ENCODE measurements at regions not wholly inside any gene's neighbourhood (a gene's known extent, or its start where the extent isn't known, plus 50 kb on each side); places are given as distances from the start of the nearest gene placed in this dataset.

DNA sequence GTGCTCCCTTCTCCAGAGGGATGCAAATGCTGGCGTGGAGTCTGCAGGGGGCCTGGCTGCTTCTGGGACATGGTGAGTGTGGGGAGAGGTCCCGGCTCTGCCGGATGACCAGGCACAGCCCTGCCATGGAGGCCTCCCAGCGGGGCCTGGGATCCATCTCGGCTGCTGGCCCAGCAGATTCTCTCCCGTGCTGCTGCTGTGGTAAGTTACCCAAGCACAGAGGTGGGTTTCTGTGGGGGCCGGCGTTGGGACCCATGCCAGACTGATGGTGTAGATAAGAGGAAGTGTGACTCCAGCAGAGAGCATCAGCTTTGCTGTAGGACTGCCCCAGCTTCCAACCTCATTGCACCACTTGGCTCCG lies 147.5 kb upstream of the B3GAT1 start:
- no peak for TF ChIP-seq JUND (IDR thresholded peaks at IDR 0.05; ENCODE audit: low read depth)
- in situ Hi-C loops (cut with HindIII; ENCODE audit: low pct_unique_long_range_greater_than_20kb, low sequenced_read_pairs): no loop called here
- DNase-seq (ENCODE audit: low read depth in 1 of 2, low spot score in 1 of 2): no peak

DNA sequence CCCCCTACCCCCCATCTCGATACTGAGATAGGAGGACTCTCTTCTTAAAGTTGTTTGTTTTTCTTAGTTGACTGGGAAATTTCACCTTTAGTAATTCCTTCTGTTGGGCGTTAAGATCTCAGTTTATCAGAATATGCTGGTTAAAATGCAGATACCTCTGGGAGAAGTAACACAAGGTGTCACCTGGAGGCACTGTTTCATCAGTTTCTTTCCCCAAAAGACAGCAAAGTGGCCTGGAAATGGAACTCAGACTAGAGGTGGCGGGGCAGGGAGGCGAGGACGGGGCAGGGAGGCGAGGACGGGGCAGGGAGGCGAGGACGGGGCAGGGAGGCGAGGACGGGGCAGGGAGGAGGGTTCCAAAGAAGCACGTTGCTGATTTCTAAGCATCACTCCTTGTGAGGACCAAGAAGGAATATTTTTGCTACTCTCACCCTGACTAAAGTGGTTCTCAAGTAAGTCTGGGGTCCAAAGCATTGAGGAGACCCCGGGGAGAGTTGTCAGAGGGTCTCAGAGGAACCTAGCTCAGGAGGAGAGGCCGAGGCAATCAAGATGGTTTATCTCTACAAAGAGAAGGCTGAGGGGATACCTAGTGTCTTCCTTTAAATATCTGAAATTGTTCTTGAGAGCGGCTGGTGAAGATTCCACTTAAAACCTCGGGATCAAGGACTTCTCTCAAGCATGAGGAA lies 147.0 kb upstream of the B3GAT1 start:
- in situ Hi-C loops (cut with HindIII; ENCODE audit: low pct_unique_long_range_greater_than_20kb, low sequenced_read_pairs): no loop called here
- DNase-seq (ENCODE audit: low read depth in 1 of 2, low spot score in 1 of 2): no peak
- no peak for TF ChIP-seq JUND (IDR thresholded peaks at IDR 0.05; ENCODE audit: low read depth)

DNA sequence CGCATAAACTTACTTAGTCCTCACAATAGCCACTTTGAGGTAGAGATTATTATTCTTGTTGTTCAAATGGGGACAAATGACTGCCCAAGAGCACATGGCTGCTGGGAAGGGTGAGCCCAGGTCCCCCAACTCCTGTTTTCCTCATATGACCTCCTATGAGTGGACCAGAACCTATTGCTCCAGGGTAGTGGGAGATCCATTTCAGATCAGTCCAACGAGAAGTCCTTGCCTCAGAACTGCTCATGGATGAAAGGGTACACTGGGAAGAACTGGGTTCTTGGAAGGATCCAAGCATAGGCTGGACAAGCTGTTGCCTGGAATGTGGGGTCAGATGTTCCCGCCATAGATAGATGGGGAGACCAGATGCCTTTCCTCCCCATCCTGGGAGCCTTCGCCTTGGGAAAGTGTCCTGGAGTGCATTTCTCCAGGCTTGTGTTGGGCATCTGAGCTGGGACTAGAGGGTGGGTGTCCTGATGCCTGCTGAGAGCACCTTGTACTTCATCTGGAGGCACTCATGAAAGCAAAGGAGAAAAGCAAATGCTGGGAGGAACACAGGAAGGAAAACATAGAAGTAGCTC lies 146.3 kb upstream of the B3GAT1 start:
- no peak for TF ChIP-seq JUND (IDR thresholded peaks at IDR 0.05; ENCODE audit: low read depth)
- no peak for DNase-seq (ENCODE audit: low read depth in 1 of 2, low spot score in 1 of 2)
- in situ Hi-C loops (cut with HindIII; ENCODE audit: low pct_unique_long_range_greater_than_20kb, low sequenced_read_pairs): no loop called here

DNA sequence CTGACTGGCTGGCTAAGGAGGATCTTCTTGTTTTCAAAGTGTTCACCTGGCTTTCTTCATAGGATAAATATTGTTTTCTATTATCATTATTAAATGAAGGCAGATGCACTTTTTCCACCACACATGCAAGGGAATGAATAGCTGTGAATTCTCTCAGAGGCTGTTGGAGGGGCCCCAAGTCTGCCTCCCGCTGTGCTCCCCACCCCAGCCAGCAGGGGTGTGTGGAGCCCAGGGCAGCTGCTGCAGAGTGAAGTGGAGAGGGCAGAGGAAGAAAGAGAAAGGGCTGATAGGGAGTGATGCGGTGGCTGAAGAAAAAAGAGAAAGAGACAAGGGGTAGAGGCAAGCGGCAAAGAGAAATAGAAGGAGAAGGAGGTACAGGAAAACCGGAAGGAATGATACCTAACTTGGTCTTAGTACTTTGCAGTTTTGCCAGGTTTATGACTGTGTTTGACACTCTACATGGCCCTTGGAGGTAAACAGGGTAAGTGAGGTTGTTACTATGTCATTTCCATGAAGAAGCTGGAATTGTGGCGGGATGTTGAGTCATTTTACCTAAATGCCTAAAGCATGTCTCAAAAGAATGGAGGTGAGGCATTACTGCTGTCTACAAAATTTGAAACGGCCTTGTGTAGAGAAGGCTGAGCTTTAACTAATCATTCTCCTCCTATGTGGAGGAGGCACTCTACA lies 145.7 kb upstream of the B3GAT1 start:
- DNase-seq (ENCODE audit: low read depth in 1 of 2, low spot score in 1 of 2): no peak
- TF ChIP-seq JUND (IDR thresholded peaks at IDR 0.05; ENCODE audit: low read depth): no peak
- in situ Hi-C loops (cut with HindIII; ENCODE audit: low pct_unique_long_range_greater_than_20kb, low sequenced_read_pairs): no loop called here

DNA sequence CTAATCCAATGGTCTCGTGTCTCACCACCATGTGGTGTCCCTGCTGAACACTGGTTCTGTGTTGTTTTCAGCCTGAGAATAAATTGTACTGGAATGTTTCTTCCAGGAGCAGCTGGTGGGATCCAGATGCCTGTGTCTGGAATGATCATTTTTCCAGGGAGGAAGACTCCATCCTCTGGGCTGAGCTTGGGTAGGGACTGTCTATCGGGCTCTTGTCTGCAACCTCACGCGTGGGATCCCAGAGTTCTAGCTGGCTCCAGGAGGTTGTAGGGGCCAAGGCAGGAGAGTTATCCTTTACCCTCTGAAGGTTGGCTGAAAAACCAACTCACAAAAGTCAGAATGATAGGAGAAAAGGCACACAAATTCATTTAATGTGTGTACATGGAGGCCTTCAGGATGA lies 144.1 kb upstream of the B3GAT1 start:
- no peak for TF ChIP-seq JUND (IDR thresholded peaks at IDR 0.05; ENCODE audit: low read depth)
- in situ Hi-C loops (cut with HindIII; ENCODE audit: low pct_unique_long_range_greater_than_20kb, low sequenced_read_pairs): no loop called here

DNA sequence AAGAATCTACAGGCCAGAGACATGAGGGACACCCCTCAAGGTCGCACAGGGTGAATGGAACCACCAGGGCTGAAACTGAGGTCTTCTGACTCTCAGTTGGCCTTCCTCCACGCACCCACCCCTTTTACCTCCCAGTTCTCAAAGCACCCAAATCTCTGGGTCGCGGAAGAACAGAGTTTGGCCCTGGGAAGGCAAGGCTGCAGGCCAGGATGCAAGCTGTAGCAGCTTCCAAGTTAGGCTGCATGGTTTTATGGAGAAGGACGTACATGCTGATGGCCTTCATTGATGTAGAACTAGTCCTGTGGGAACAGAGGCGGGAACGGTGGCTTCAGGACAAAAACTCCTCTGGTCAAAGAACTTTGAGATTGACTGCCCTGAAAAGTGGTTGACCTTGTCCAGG lies 143.5 kb upstream of the B3GAT1 start:
- TF ChIP-seq JUND (IDR thresholded peaks at IDR 0.05; ENCODE audit: low read depth): no peak
- in situ Hi-C loops (cut with HindIII; ENCODE audit: low pct_unique_long_range_greater_than_20kb, low sequenced_read_pairs): no loop called here
- DNase-seq (ENCODE audit: low read depth in 1 of 2, low spot score in 1 of 2): no peak

More for the DNA sequence above, 144.1 kb upstream of the B3GAT1 start:
- DNase-seq (ENCODE audit: low read depth in 1 of 2, low spot score in 1 of 2): no peak

DNA sequence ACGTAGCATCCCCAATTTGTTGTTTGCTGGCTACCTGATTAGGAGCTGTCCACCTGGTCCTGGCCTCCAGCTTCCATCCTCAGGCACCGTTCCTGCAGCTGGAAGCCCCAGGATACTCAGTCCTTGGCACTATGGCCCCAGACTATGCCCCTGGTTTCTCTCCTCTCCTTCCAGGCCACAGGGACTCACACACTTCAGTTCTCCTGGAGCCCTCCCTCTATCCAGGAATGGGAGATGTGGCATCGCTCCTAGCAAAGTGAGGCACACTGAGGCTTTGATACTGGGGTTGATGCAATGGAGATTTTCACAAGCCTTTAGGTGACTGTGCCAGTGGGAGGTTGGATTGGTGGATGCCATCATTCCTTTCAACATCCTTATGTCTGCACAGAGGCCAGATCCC lies 142.8 kb upstream of the B3GAT1 start:
- no peak for DNase-seq (ENCODE audit: low read depth in 1 of 2, low spot score in 1 of 2)
- TF ChIP-seq JUND (IDR thresholded peaks at IDR 0.05; ENCODE audit: low read depth): no peak
- in situ Hi-C loops (cut with HindIII; ENCODE audit: low pct_unique_long_range_greater_than_20kb, low sequenced_read_pairs): no loop called here

DNA sequence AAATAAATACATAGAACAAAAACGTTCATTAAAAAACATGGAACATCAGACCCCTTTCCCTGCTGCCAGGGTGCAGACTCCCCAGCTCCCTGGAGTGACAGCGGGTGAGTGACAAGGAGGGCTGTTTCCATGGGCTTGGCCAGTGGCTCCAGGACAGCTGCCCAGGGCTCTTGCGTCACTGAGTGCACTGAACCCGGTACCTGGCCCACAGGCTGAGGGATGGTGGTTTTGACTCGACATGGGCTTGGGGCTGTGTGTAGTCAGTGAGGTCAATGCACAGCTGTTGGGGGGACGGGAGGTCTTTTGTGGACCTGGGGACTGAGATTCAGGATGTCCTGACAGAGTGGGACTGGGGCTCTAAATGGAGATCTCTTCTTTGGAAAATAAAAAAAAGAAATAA lies 142.1 kb upstream of the B3GAT1 start:
- in situ Hi-C loops (cut with HindIII; ENCODE audit: low pct_unique_long_range_greater_than_20kb, low sequenced_read_pairs): no loop called here
- DNase-seq (ENCODE audit: low read depth in 1 of 2, low spot score in 1 of 2): no peak
- no peak for TF ChIP-seq JUND (IDR thresholded peaks at IDR 0.05; ENCODE audit: low read depth)

DNA sequence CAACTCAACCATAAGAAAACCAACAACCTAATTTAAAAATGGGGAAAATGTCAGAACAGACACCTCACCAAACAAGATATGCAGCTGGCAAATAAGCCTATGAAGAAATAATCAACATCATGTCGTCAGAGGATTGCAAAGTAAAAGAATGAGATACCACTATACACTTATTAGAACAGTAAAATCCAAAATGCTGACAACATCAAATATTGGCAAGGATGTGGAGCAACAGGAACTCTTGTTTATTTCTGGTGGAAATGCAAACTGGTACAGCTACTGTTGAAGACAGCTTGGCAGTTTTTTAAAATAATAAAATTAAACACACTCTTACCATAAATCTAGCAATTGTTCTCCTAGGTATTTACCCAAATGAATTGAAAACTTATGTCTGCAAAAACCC lies 140.7 kb upstream of the B3GAT1 start:
- no peak for DNase-seq (ENCODE audit: low read depth in 1 of 2, low spot score in 1 of 2)
- no peak for TF ChIP-seq JUND (IDR thresholded peaks at IDR 0.05; ENCODE audit: low read depth)
- in situ Hi-C loops (cut with HindIII; ENCODE audit: low pct_unique_long_range_greater_than_20kb, low sequenced_read_pairs): no loop called here

DNA sequence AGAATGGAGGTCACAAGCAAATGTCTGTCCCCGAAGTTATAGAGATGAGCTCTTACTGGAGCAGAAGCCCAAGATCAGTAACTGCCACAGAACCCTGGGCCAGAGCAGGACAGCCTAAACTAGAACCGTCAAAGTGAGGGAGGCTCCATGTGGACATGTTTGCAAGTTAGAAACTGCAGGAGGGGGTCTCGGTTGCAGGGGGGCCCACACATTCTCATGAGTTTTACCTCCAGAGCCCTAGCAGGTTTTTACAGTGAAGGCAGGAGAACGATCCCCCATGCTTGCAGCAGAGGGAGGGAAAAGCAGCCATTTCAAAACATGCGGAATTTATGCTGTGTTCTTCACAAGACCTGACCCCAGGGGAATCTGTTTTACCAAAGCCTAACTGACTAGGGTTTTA lies 133.5 kb upstream of the B3GAT1 start:
- no peak for TF ChIP-seq JUND (IDR thresholded peaks at IDR 0.05; ENCODE audit: low read depth)
- DNase-seq (ENCODE audit: low read depth in 1 of 2, low spot score in 1 of 2): no peak
- in situ Hi-C loops (cut with HindIII; ENCODE audit: low pct_unique_long_range_greater_than_20kb, low sequenced_read_pairs): no loop called here

DNA sequence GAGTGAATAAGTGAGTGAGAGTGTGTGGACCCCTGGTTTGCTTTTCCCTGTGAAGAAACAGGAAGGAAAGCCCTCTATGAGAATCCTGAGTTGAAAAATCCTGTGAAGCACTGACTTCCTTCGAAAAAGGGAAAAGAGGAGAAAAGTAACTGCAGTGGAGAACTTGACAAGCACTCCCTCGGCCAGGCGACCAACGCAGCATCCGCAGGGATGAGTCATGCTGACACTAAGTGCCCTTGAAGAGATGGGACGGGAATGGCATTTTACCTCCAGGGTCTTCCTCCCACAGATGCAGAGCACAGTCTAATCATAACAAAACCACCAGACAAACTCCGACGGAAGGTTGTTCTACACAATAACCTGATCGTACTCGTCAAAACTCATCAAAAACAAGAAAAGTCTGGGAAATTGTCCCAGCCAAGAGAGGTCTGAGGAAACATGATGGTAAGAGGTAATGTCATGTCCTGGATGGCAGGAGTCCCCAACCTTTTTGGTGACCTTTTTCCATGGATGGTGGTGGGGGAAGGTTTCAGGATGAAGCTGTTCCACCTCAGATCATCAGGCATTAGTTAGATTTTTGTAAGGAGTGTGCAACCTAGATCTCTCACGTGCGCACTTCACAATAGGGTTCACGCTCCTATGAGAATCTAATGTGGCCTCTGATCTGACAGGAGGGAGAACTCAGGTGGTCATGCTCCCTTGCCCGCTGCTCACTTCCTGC lies 132.2 kb upstream of the B3GAT1 start:
- no peak for TF ChIP-seq JUND (IDR thresholded peaks at IDR 0.05; ENCODE audit: low read depth)
- in situ Hi-C loops (cut with HindIII; ENCODE audit: low pct_unique_long_range_greater_than_20kb, low sequenced_read_pairs): no loop called here
- DNase-seq (ENCODE audit: low read depth in 1 of 2, low spot score in 1 of 2): no peak

DNA sequence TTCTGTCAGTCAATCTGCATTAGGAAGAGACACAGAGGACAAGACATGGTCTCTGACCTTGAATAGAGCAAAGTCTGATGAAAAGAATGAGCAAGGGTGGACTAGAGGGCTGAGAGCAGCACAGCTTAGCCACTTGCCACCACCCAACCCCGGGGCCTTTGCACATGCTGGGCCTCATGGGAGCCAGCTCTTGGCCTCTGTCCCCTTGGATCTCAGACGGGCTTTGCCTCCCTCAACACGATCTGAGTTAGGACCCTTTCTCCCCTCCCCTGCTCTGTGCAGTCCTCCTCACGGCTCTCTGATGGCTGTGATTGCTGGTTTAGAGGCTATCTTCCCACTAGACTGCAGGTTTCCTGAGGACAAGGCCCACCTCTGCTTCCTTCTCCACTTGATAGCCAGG lies 131.6 kb upstream of the B3GAT1 start:
- TF ChIP-seq JUND (IDR thresholded peaks at IDR 0.05; ENCODE audit: low read depth): no peak
- DNase-seq (ENCODE audit: low read depth in 1 of 2, low spot score in 1 of 2): no peak
- in situ Hi-C loops (cut with HindIII; ENCODE audit: low pct_unique_long_range_greater_than_20kb, low sequenced_read_pairs): no loop called here

DNA sequence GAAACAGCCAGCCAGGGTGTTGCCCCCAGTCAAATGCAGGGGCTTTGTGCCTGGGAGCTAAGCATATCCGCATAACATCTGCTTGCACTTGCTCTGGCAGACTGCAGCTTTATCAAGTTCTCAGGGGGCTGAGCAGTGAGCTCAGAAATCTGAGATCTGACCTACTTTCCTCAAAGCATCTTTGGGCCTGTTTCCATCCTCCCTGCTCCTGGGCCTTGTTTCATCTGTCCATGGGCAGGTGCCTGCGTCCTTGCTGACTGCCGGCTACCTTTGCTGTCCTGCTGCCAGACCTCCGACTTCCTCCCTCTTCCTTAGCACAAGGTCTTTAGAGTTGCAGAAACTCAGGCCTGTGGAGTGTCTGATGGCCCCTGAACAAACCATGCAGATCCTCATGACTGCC lies 131.2 kb upstream of the B3GAT1 start:
- in situ Hi-C loops (cut with HindIII; ENCODE audit: low pct_unique_long_range_greater_than_20kb, low sequenced_read_pairs): no loop called here
- no peak for TF ChIP-seq JUND (IDR thresholded peaks at IDR 0.05; ENCODE audit: low read depth)
- DNase-seq (ENCODE audit: low read depth in 1 of 2, low spot score in 1 of 2): no peak
